GM12878 (cell line): ENCODE measurements at regions not wholly inside any gene's neighbourhood (a gene's known extent, or its start where the extent isn't known, plus 50 kb on each side); places are given as distances from the start of the nearest gene placed in this dataset.

Source experiments
- ATAC-seq: fragments of 200-7000 bp; cut with Tn5 transposase; 3 replicates; pipeline ENCODE4 v1.9.1; 2020; ENCODE audit warnings: mild to moderate bottlenecking, moderate library complexity
- BruUV-seq: library from RNA; stranded (reverse); fragments of 400-500 nt; replicated peaks from 2 replicates; lab custom pipeline; 2021; lab: Mats Ljungman, UMichigan
- CTCF ChIA-PET: fragments of 300-600 bp; sonication (Branson Sonifier 250); formaldehyde crosslinking; extraction: SDS; loops from one replicate; lab custom pipeline; 2021; ENCODE audit warnings: inconsistent platforms; lab: Yijun Ruan, JAX
- POLR2A ChIA-PET: fragments of 350-600 bp; formaldehyde crosslinking; extraction: SDS; loops from one replicate; lab custom pipeline; 2021; ENCODE audit warnings: inconsistent platforms; lab: Charles Lee
- RAD21 ChIA-PET: fragments of 300-600 bp; sonication (Branson Sonifier 250); formaldehyde crosslinking; loops from one replicate; lab custom pipeline; 2023; ENCODE audit warnings: antibody characterized with exemption; ENCODE audit not compliant: unreplicated experiment; lab: Charles Lee
- SMC1A ChIA-PET: fragments of 300-600 bp; sonication (Branson Sonifier 250); formaldehyde crosslinking; loops from one replicate; lab custom pipeline; 2023; ENCODE audit not compliant: unreplicated experiment, uncharacterized antibody; lab: Charles Lee
- DNase-seq: peaks from one replicate; pipeline ENCODE4 v3.0.0-alpha.2; 2011; ENCODE audit warnings: low read depth, low spot score
- FAIRE-seq: peaks from 3 replicates; lab custom pipeline; 2011; peaks lifted over from hg19 to GRCh38; lab: Jason Lieb, UNC
- H2AFZ ChIP-seq: 2 replicates; pipeline ENCODE4 v1.6.0; 2011; ENCODE audit warnings: low read depth, low read length, control low read depth; ENCODE audit not compliant: control insufficient read depth
- H3K27ac ChIP-seq: 2 replicates; pipeline ENCODE4 v1.5.1; 2011; ENCODE audit warnings: control low read depth; ENCODE audit not compliant: control insufficient read depth, insufficient read depth
- H3K27me3 ChIP-seq, 2 experiments: replicated peaks in 1 of 2; 2 replicates each; pipeline versions ENCODE4 v1.6.0 to v1.6.1; 2011; ENCODE audit warnings: low read length in 1 of 2; ENCODE audit not compliant: control insufficient read depth in 2 of 2, insufficient read depth in 2 of 2
- H3K36me3 ChIP-seq, 2 experiments: 2 replicates each; pipeline ENCODE4 v1.5.1; 2011; ENCODE audit warnings: low read length in 1 of 2; ENCODE audit not compliant: control insufficient read depth in 2 of 2, insufficient read depth in 2 of 2
- H3K4me1 ChIP-seq: 2 replicates; pipeline ENCODE4 v1.6.1; 2011; ENCODE audit warnings: mild to moderate bottlenecking, low read length, moderate library complexity, mixed read lengths; ENCODE audit not compliant: control insufficient read depth, insufficient read depth
- H3K4me2 ChIP-seq: 2 replicates; pipeline ENCODE4 v1.6.0; 2011; ENCODE audit warnings: control low read depth; ENCODE audit not compliant: control insufficient read depth, insufficient read depth
- H3K4me3 ChIP-seq: fragments of 200-600 bp; sonication (generic); 2 replicates; pipeline ENCODE4 v1.5.1; 2016
- H3K79me2 ChIP-seq: 2 replicates; pipeline ENCODE4 v1.6.0; 2011; ENCODE audit warnings: low read length; ENCODE audit not compliant: control insufficient read depth, insufficient read depth
- H3K9ac ChIP-seq: 2 replicates; pipeline ENCODE4 v1.8.0; 2011; ENCODE audit warnings: low read length, control low read depth, mixed read lengths; ENCODE audit not compliant: control insufficient read depth, insufficient read depth
- H3K9me3 ChIP-seq: replicated peaks from 3 replicates; pipeline ENCODE4 v1.5.1; 2011; ENCODE audit warnings: mild to moderate bottlenecking, low read length; ENCODE audit not compliant: control insufficient read depth, insufficient read depth
- H4K20me1 ChIP-seq: 2 replicates; pipeline ENCODE4 v1.6.0; 2011; ENCODE audit not compliant: control insufficient read depth, insufficient read depth
- ATF3 ChIP-seq: IDR thresholded peaks from 2 replicates; pipeline ENCODE4 v1.6.1; 2011; ENCODE audit warnings: low read depth, mild to moderate bottlenecking, low read length, moderate library complexity, borderline replicate concordance; ENCODE audit errors: extremely low read depth
- BMI1 ChIP-seq: fragments of 450-650 bp; IDR thresholded peaks from 2 replicates; pipeline ENCODE4 v1.6.1; 2016; ENCODE audit warnings: mild to moderate bottlenecking, moderate library complexity, borderline replicate concordance
- FOXK2 ChIP-seq: fragments of 450-650 bp; IDR thresholded peaks from 2 replicates; pipeline ENCODE4 v1.6.1; 2017; ENCODE audit warnings: mild to moderate bottlenecking, moderate library complexity
- MTA3 ChIP-seq: IDR thresholded peaks from 2 replicates; pipeline ENCODE4 v1.6.1; 2012; ENCODE audit warnings: low read length, inconsistent platforms, borderline replicate concordance
- NRF1 ChIP-seq: conservative IDR thresholded peaks from 2 replicates; pipeline ENCODE4 v1.6.1; 2011; ENCODE audit warnings: mild to moderate bottlenecking, low read depth, low read length, improper control_type of control experiment
- SREBF1 ChIP-seq: IDR thresholded peaks from 2 replicates; pipeline ENCODE4 v1.6.1; 2012; ENCODE audit warnings: mild to moderate bottlenecking, low read length
- WGBS: methylation state at CpG from one replicate; pipeline ENCODE4 v1.1.6; 2016; ENCODE audit warnings: low lambda C conversion rate; ENCODE audit not compliant: insufficient replicate concordance, insufficient coverage; ENCODE audit errors: missing lambda C conversion rate; 5-methylcytosine and 5-hydroxymethylcytosine counted together
- in situ Hi-C: fragments of 300-500 bp; cut with MboI; formaldehyde crosslinking; loops from 9 replicates; pipeline ENCODE4 v1.14.3; 2018; ENCODE audit warnings: mixed read lengths
- intact Hi-C: fragments of 100-400 bp; cut with micrococcal nuclease; formaldehyde crosslinking; loops from one replicate; pipeline ENCODE4 v1.14.2; 2022; ENCODE audit not compliant: unreplicated experiment

GRCh38 chr4:14371131-14371530, 631.1 kb upstream of the CPEB2 start:
- ATAC-seq = no peak
- H3K36me3 ChIP-seq = no peaks in the 10 kb centered on the region
- H4K20me1 ChIP-seq = no peaks in the 10 kb centered on the region
- ChIA-PET SMC1A (no interaction called here), RAD21 (no interaction called here), CTCF (no interaction called here), POLR2A (no interaction called here)
- BruUV-seq = no TSS peak
- TF ChIP-seq BMI1 = no peak
- TF ChIP-seq SREBF1 = no peak
- no peak for TF ChIP-seq ATF3
- TF ChIP-seq FOXK2 = no peak
- no peak for TF ChIP-seq MTA3
- H3K4me2 ChIP-seq = no peak overlapping the region
- H3K4me1 ChIP-seq = no peaks in the 10 kb centered on the region
- no peaks in the 10 kb centered on the region for H3K9me3 ChIP-seq
- no peak overlapping the region for H2AFZ ChIP-seq
- H3K9ac ChIP-seq = no peak overlapping the region
- no peak for FAIRE-seq
- intact Hi-C loops = no loop called here
- no peak overlapping the region for H3K4me3 ChIP-seq
- no peaks in the 10 kb centered on the region for H3K79me2 ChIP-seq
- in situ Hi-C loops = no loop called here
- no peak overlapping the region for H3K27ac ChIP-seq
- 17% methylated on average over 5 of the region's 5 CpGs for WGBS
- H3K27me3 ChIP-seq = no peaks in the 10 kb centered on the region
- no peak for DNase-seq

DNA sequence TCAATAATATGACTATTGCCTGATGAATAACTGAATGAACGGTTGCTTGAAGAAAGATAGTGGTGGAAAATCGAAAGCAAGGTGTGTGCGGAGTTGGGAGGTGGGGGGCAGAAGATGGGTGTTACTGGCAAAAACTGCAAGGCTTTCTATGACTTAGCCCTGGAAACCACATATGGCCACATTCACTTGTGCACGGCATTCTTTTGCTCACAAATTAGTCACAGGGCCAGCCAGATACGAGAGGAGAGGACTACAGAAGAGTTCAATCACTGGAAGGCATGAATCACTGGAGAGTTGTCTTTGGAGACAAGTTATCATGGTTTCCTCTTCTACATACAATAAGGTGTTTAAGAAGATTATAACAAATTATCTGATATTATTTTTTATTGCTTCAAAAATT, 626.5 kb upstream of the CPEB2 start:
- Histone ChIP-seq H3K27me3 (no peaks in the 10 kb centered on the region), H3K79me2 (no peaks in the 10 kb centered on the region), H3K27ac (no peak overlapping the region), H3K9me3 (no peaks in the 10 kb centered on the region; the same call in 2 of the 3 replicates), H3K9ac (no peak overlapping the region), H3K36me3 (no peaks in the 10 kb centered on the region), H3K4me3 (no peak overlapping the region), H3K4me1 (no peaks in the 10 kb centered on the region), H3K4me2 (no peak overlapping the region), H2AFZ (no peak overlapping the region)
- ChIA-PET RAD21 (no interaction called here), SMC1A (interaction anchor here (0.6 kb wide), 1 partner anchor 249 kb away, joined by 3 read pairs; no protein-coding TSS in a partner anchor), POLR2A (no interaction called here), CTCF (no interaction called here)
- FAIRE-seq (no peak), DNase-seq (no peak)
- no TSS peak for BruUV-seq
- 29% methylated on average over 5 of the region's 5 CpGs for WGBS
- in situ Hi-C loops = no loop called here
- TF ChIP-seq FOXK2 (no peak), NRF1 (no peak)
- TF ChIP-seq, all 136 proteins: peak for 0
- H4K20me1 ChIP-seq = no peaks in the 10 kb centered on the region
- no peak for ATAC-seq
- intact Hi-C loops = no loop called here
